ENCODE measurements at regions not wholly inside any gene's neighbourhood (a gene's known extent, or its start where the extent isn't known, plus 50 kb on each side); places are given as distances from the start of the nearest gene placed in this dataset.

DNA sequence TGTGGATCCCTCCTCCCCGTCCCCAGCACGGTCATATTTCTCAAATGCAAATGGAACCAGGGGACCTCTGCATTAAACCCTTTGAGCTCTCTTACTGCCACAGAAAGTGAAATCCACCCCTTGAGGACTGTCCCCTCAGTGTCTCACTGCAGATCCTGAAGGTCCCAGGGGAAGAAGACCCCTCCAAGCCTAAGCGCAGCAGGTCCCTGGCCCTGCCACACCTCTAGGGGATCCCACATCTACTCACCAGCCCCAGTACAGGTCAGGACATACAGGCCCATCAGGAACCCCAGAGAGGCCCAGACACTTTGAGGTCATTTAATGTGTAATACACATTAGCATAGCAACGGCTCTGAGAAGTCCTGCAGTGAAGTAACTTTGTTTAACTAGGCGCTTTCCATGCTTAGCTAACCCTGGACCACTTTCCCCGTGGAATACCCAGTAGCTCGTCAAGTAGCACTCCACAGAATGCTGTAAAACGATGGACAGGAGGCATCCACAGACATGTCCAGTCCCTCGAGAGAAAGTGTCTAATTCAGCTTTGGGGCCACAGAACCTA is 54.7 kb upstream of the ALDH1B1 start:
- TF ChIP-seq, protein P1, sequence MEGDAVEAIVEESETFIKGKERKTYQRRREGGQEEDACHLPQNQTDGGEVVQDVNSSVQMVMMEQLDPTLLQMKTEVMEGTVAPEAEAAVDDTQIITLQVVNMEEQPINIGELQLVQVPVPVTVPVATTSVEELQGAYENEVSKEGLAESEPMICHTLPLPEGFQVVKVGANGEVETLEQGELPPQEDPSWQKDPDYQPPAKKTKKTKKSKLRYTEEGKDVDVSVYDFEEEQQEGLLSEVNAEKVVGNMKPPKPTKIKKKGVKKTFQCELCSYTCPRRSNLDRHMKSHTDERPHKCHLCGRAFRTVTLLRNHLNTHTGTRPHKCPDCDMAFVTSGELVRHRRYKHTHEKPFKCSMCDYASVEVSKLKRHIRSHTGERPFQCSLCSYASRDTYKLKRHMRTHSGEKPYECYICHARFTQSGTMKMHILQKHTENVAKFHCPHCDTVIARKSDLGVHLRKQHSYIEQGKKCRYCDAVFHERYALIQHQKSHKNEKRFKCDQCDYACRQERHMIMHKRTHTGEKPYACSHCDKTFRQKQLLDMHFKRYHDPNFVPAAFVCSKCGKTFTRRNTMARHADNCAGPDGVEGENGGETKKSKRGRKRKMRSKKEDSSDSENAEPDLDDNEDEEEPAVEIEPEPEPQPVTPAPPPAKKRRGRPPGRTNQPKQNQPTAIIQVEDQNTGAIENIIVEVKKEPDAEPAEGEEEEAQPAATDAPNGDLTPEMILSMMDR (IDR thresholded peaks at IDR 0.05; ENCODE audit: poor library complexity), result no peak
- no peak for TF ChIP-seq EZH2 (IDR thresholded peaks at IDR 0.05; ENCODE audit: borderline replicate concordance)
